ENCODE measurements at regions not wholly inside any gene's neighbourhood (a gene's known extent, or its start where the extent isn't known, plus 50 kb on each side); places are given as distances from the start of the nearest gene placed in this dataset.
"Not testable (repeated sequence)": the region's sequence is repeated elsewhere in the genome, so short reads cannot be mapped to it uniquely, and the experiment has no call there.

DNA sequence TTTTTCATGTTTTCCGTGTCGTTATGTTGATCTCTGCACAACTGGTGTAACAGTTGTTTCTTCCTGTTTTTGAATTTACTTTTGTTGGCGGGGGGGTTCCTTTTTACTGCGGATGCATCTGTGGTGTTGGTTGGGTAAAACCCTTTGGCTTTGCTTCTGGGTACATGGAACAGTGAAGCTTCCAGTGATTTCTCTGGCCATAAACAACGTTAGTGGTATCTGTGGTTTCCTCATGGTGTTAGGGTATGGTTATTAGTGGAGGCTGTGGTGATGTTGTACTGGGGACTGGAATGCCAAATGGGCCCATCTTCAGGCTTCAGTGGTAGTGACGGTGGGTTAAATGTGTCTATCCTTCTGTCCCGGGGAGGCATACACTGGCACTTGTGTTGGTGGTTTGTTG lies 285.4 kb upstream of the ZNF804A start:
- in situ Hi-C loops (cut with MboI; ENCODE audit: low sequenced_read_pairs, unreplicated experiment): no loop called here
- TF ChIP-seq, protein P1, sequence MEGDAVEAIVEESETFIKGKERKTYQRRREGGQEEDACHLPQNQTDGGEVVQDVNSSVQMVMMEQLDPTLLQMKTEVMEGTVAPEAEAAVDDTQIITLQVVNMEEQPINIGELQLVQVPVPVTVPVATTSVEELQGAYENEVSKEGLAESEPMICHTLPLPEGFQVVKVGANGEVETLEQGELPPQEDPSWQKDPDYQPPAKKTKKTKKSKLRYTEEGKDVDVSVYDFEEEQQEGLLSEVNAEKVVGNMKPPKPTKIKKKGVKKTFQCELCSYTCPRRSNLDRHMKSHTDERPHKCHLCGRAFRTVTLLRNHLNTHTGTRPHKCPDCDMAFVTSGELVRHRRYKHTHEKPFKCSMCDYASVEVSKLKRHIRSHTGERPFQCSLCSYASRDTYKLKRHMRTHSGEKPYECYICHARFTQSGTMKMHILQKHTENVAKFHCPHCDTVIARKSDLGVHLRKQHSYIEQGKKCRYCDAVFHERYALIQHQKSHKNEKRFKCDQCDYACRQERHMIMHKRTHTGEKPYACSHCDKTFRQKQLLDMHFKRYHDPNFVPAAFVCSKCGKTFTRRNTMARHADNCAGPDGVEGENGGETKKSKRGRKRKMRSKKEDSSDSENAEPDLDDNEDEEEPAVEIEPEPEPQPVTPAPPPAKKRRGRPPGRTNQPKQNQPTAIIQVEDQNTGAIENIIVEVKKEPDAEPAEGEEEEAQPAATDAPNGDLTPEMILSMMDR (IDR thresholded peaks at IDR 0.05; ENCODE audit: borderline replicate concordance, control extremely low read depth, extremely low read depth, insufficient read depth, missing control alignments): no peak
- DNase-seq (ENCODE audit: low spot score): no peak

DNA sequence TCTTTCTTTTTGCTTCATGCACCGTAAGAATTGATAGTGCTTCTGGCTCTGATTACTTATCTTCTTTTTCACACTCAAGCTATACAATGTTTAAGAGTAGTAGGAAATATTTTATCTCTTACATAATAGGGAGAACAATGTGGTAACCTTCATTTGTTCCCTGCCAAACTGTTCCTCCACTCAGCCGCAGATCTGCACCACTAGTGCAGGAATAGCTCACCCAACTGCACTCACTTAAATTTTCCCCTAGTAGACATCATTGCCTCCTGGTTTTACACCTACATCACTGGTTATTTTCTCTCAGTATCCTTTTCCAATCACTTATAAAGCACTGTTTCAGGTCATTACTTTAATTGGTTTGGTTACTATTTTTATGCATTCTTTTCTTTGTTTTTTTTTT lies 283.5 kb upstream of the ZNF804A start:
- TF ChIP-seq, protein P1 (IDR thresholded peaks at IDR 0.05; ENCODE audit: borderline replicate concordance, control extremely low read depth, extremely low read depth, insufficient read depth, missing control alignments): no peak
- in situ Hi-C loops (cut with MboI; ENCODE audit: low sequenced_read_pairs, unreplicated experiment): no loop called here
- DNase-seq (ENCODE audit: low spot score): no peak

GRCh38 chr2:184316921-184317320 lies 281.4 kb upstream of the ZNF804A start:
- TF ChIP-seq, protein P1 (IDR thresholded peaks at IDR 0.05; ENCODE audit: borderline replicate concordance, control extremely low read depth, extremely low read depth, insufficient read depth, missing control alignments): no peak
- no peak for DNase-seq (ENCODE audit: low spot score)
- in situ Hi-C loops (cut with MboI; ENCODE audit: low sequenced_read_pairs, unreplicated experiment): no loop called here

- in situ Hi-C loops (cut with MboI; ENCODE audit: low sequenced_read_pairs, unreplicated experiment): no loop called here
- no peak for DNase-seq (ENCODE audit: low spot score)
- TF ChIP-seq, protein P1 (IDR thresholded peaks at IDR 0.05; ENCODE audit: borderline replicate concordance, control extremely low read depth, extremely low read depth, insufficient read depth, missing control alignments): no peak
Measured at GRCh38 chr2:184322615-184323014, 275.7 kb upstream of the ZNF804A start.

DNA sequence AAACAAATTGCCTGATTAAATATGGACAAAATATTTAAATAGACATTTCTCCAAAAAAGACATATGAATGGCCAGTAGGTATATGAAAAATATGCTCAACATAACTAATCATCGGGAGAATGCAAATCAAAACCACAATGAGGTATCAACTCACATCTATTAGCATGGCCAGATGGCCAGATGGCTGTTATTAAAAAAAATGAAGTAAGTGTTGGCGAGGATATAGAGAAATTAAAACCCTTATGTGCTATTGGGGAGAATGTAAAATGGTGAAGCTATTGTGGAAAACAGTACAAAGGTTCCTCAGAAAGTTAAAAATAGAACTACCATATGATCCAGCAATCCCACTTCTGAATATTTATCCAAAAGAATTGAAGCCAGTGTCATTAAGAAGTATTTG lies 272.3 kb upstream of the ZNF804A start:
- in situ Hi-C loops (cut with MboI; ENCODE audit: low sequenced_read_pairs, unreplicated experiment): no loop called here
- TF ChIP-seq, protein P1 (IDR thresholded peaks at IDR 0.05; ENCODE audit: borderline replicate concordance, control extremely low read depth, extremely low read depth, insufficient read depth, missing control alignments): no peak
- no peak for DNase-seq (ENCODE audit: low spot score)

GRCh38 chr2:184327805-184328204 lies 270.5 kb upstream of the ZNF804A start:
- in situ Hi-C loops (cut with MboI; ENCODE audit: low sequenced_read_pairs, unreplicated experiment); DNase-seq (ENCODE audit: low spot score): not testable (repeated sequence)

- in situ Hi-C loops (cut with MboI; ENCODE audit: low sequenced_read_pairs, unreplicated experiment); DNase-seq (ENCODE audit: low spot score): not testable (repeated sequence)
Measured at GRCh38 chr2:184330561-184330960, 267.8 kb upstream of the ZNF804A start.

DNA sequence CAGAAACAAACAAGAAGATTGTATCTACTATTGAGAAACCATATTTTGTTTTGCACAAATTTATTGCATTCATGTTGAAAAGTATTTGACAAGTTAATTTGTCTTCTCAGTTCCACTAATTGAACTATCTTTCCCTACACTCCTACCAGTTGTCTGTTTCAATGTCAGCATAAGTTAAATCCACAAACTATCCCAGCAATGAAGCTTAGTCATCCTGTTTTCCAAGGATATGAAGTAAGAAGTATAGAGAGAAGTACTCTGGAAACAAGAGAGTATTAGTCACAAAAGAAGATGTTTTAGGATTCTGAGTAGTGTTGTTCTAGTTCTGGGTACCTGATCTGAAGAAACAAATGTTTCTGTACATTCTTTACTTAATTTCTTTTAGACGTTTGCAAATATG lies 261.6 kb upstream of the ZNF804A start:
- DNase-seq (ENCODE audit: low spot score): no peak
- TF ChIP-seq, protein P1 (IDR thresholded peaks at IDR 0.05; ENCODE audit: borderline replicate concordance, control extremely low read depth, extremely low read depth, insufficient read depth, missing control alignments): no peak
- in situ Hi-C loops (cut with MboI; ENCODE audit: low sequenced_read_pairs, unreplicated experiment): no loop called here
